NCI-H1417 (cell line): ENCODE measurements at regions not wholly inside any gene's neighbourhood (a gene's known extent, or its start where the extent isn't known, plus 50 kb on each side); places are given as distances from the start of the nearest gene placed in this dataset.

Experiments
- DNase-seq, 3 experiments: peaks; one replicate each; lab custom pipeline; 2025; lab: John Stamatoyannopoulos, UW

- DNase-seq, result no peak
These were observed 83.2 kb upstream of the ARHGAP24 start for GRCh38 chr4:85391589-85392410.

GRCh38 chr4:85393201-85393600 is 81.7 kb upstream of the ARHGAP24 start:
- no peak for DNase-seq

GRCh38 chr4:85398276-85398675 is 76.7 kb upstream of the ARHGAP24 start:
- DNase-seq, result no peak

GRCh38 chr4:85399270-85399669 is 75.7 kb upstream of the ARHGAP24 start:
- no peak for DNase-seq

- DNase-seq, result no peak
These were observed 72.6 kb upstream of the ARHGAP24 start for GRCh38 chr4:85402371-85402770.

GRCh38 chr4:85406185-85406584 is 68.8 kb upstream of the ARHGAP24 start:
- DNase-seq, result peak in 1 of 3 experiments; percentile 21

GRCh38 chr4:85407546-85407945 is 67.4 kb upstream of the ARHGAP24 start:
- no peak for DNase-seq

- no peak for DNase-seq
These were observed 66.6 kb upstream of the ARHGAP24 start for GRCh38 chr4:85408301-85408700.

GRCh38 chr4:85409251-85409650 is 65.7 kb upstream of the ARHGAP24 start:
- no peak for DNase-seq

GRCh38 chr4:85411386-85411785 is 63.6 kb upstream of the ARHGAP24 start:
- no peak for DNase-seq

GRCh38 chr4:85414972-85415371 is 60.0 kb upstream of the ARHGAP24 start:
- no peak for DNase-seq

- no peak for DNase-seq
These were observed 58.9 kb upstream of the ARHGAP24 start for GRCh38 chr4:85416094-85416493.

- peak in 2 of 3 experiments; percentile 27 to 59 for DNase-seq
These were observed 55.8 kb upstream of the ARHGAP24 start for GRCh38 chr4:85419103-85419502.

- no peak for DNase-seq
These were observed 54.1 kb upstream of the ARHGAP24 start for GRCh38 chr4:85420831-85421230.

- no peak for DNase-seq
These were observed 51.5 kb upstream of the ARHGAP24 start for GRCh38 chr4:85423431-85423830.
